DMS79 (cell line): ENCODE measurements at regions not wholly inside any gene's neighbourhood (a gene's known extent, or its start where the extent isn't known, plus 50 kb on each side); places are given as distances from the start of the nearest gene placed in this dataset.
"Not testable (repeated sequence)": the region's sequence is repeated elsewhere in the genome, so short reads cannot be mapped to it uniquely, and the experiment has no call there.

Experiments used
- DNase-seq: peaks from one replicate; lab custom pipeline; 2025; lab: John Stamatoyannopoulos, UW

- no peak for DNase-seq
Observed at GRCh38 chr2:219727771-219728429, 100.5 kb downstream of the SLC4A3 start.

GRCh38 chr2:219728991-219729487 is 101.6 kb downstream of the SLC4A3 start:
- no peak for DNase-seq

- DNase-seq, result no peak
Observed at GRCh38 chr2:219731173-219731572, 103.7 kb downstream of the SLC4A3 start.

DNA sequence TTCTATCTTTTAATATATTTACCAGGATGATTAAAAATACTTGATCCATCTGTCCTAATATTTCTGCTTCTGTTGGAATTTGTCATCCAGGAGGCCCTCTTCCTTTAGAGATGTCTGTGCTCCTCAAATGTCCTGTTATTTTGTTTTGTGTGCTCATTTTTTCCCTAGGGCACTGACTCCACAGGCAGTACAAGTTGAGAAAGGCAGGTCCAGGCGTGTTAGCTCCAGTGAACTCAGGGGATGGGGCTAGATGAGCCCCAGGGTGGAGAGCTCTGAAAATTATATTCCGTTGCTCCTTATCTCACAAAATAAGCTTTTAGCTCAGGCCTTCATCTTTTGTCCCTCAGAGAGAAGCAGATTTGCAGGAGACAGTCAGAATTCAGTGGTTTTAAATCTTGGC is 105.7 kb downstream of the SLC4A3 start:
- DNase-seq, result no peak

DNA sequence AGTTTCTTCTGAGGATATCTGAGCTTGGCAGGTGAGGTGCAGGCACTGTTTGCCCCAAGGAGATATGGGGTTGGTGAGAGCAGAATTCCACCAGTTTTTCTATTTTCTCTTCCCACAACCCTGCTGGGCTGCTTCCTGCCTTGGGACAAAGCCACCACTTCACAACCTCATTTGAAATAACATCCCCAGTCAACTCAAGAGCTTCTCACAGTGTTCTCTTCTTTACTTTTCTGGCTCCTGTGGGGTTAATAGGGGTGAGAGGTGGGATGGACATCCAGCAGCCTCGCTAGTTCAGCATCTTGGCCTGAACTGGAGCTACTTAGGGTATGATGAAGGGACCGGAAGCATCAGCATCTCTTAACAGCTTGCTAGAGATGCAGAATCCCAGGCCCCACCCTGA is 106.3 kb downstream of the SLC4A3 start:
- DNase-seq, result no peak

DNA sequence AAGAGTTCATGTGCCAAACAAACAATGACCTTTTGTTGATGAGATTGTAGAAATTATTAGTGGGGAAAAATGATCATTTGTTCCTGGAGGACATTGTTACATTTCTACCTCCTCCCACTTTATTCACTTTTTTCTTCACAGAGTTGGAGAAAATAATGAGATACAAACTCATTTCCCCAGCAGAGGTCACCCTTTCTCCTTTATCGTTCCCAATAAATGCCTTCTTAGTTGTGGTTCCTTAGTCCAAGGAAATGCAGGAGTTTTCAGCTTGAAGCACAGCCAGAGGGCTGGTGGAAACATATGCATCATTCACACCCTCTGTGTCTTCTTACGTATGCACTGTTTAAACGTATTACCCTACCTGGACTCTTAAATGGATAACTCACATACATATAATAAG is 108.8 kb downstream of the SLC4A3 start:
- peak; percentile 22 for DNase-seq

- no peak for DNase-seq
Observed at GRCh38 chr2:219737270-219737691, 109.9 kb downstream of the SLC4A3 start.

DNA sequence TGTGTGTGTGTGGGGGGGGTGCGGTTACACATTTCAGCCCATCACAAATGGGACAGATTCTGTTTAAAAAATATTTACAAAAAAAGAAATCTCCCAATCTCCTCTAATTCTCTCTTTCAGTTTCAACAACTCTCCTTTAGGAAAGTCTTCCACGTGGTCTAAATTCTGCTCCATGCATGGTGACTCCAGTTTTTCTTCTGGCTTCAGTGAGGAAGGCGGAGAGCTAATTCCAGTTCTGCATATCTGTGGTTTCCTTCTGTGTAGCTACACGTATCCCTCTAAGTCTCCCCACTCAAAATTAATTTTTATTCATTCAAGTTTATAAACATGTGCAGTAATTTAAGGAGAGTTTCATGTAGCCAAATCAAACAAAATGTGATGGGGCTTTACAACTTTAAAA is 111.6 kb downstream of the SLC4A3 start:
- no peak for DNase-seq

- DNase-seq, result no peak
Observed at GRCh38 chr2:219739866-219740440, 112.5 kb downstream of the SLC4A3 start.

- no peak for DNase-seq
Observed at GRCh38 chr2:219743548-219743947, 116.1 kb downstream of the SLC4A3 start.

- no peak for DNase-seq
Observed at GRCh38 chr2:219744066-219744465, 116.6 kb downstream of the SLC4A3 start.

DNA sequence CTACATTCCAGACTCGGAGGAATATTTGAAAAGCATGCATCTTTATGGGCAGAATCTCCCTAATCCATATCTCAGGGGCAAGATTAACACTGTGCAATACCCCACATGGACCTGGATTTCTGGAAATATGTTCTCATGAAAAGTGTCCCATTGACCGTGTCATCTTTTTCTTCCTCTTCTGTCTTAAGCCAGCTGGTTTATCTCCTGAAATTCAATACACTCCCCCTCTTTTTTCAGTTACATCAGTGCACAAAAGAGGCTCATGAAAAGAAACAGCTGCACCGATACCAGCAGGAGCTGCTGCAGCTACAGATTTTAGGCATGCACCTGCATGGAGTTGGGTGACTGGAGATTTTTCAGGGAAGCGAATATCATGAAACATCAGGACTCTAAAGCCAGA is 117.2 kb downstream of the SLC4A3 start:
- DNase-seq, result no peak

DNA sequence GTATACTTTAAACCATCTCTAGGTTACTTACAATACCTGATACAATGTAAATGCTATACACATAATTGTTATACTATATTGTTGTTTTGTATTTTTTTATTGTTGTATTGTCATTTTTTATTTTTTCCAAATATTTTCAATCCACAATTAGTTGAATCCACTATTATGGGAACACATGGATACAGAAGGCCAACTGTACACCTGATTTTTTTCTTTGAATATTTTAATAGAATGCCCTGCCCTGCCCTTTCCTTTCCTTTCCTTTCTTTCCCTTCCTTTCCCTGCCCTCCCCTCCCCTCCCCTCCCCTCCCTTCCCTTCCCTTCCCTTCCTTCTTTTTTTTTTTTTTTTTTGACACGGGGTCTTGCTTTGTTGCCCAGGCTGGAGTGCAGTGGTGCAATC is 120.2 kb downstream of the SLC4A3 start:
- no peak for DNase-seq

DNA sequence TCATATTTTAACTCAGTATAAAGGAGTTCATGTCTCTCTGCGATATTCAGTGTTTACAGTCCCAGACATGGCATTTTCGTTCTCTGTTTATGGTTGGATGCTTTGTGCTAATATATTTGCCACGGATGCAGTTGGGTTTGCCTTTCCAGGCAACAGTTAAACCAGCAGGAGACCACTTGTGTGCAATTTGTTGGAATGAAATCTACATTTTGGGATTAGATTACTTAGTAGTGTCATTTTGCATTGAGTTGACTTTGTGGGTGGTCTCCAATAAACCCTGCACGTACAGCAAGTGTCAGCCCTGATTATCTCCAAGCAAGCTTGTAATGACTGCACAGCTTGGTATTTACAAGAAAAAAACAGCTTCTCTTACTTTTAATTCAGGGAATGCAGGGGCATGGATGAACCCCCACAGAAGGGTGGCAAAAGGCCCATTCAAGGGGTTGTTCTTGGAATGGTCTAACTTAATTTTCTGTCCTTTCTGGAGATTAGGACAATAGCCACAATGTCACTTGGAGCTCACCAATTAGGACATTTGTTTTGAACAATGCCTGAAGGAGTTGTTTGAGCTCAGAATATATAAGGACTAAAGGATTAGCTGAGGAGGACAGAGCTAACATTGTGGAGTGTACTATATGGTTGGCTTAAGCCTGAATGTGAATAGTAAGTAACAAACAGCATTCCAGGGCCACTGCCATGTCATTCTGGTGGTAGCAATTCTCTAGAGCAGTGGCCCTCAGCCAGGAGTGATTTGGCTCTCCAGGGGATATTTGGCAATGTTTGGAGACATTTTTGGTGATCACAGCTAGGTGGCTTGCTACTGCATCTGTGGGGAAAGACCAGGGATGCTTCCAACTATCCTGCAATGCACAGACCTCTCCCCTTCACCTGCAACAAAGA is 121.5 kb downstream of the SLC4A3 start:
- peak; percentile 17 for DNase-seq

DNA sequence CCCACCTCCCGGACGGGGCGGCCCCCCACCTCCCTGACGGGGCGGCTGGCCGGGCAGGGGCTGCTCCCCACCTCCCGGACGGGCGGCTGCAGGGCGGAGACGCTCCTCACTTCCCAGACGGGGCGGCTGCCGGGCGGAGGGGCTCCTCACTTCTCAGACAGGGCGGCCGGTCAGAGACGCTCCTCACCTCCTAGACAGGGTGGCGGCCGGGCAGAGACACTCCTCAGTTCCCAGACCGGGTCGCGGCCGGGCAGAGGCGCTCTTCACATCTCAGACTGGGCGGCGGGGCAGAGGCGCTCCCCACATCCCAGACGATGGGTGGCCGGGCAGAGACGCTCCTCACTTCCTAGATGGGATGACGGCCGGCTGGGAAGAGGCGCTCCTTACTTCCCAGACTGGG is 123.7 kb downstream of the SLC4A3 start:
- DNase-seq, result not testable (repeated sequence)

GRCh38 chr2:219752726-219753125 is 125.3 kb downstream of the SLC4A3 start:
- no peak for DNase-seq

GRCh38 chr2:219758907-219759680 is 131.7 kb downstream of the SLC4A3 start:
- no peak for DNase-seq

- DNase-seq, result no peak
Observed at GRCh38 chr2:219759801-219760200, 132.4 kb downstream of the SLC4A3 start.

DNA sequence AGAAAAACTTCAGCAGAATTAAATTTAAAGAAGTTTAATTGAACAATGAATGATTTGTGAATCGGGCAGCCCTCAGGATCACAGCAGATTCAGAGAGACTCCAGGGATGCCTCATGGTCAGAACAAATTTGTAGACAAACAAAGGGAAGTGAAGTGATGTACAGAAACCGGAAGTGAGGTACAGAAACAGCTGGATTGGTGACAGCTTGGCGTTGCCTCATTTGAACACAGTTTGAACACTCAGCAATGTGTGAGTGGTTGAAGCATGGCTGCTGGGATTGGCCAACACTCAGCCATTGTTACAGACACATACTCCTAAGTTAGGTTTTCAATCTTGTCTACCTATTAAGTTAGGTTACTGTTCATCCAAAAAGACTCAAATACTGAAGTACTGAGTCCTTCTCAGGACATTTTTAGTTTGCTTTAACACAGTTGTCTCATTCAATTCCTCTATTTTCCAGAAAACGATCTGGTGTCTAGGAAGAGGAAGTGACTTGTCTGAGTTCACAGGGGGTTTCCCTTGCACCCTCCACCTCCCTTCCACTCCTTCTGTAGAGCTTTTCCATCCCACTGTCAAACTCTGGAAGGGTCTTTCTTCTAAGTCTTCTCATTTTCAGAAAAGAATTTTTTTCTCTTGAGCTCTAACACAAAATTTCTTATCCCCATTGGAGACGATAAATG is 137.9 kb downstream of the SLC4A3 start:
- no peak for DNase-seq

- no peak for DNase-seq
Observed at GRCh38 chr2:219766658-219767057, 139.2 kb downstream of the SLC4A3 start.

GRCh38 chr2:219769090-219769910 is 141.9 kb downstream of the SLC4A3 start:
- no peak for DNase-seq
